Fibroblast of mammary gland (primary cell): ENCODE measurements at regions not wholly inside any gene's neighbourhood (a gene's known extent, or its start where the extent isn't known, plus 50 kb on each side); places are given as distances from the start of the nearest gene placed in this dataset.
A peak's percentile ranks its signal among the peaks of the same experiment; 100 is the strongest.

Source experiments
- DNase-seq: peaks from one replicate; pipeline ENCODE4 v3.0.0-alpha.2; 2010; ENCODE audit warnings: low read depth
- H3K4me3 ChIP-seq: 2 replicates; pipeline ENCODE4 v1.5.1; 2011; ENCODE audit warnings: low read depth, mild to moderate bottlenecking, low read length, moderate library complexity; ENCODE audit not compliant: control insufficient read depth
- CTCF ChIP-seq: conservative IDR thresholded peaks from 2 replicates; pipeline ENCODE4 v1.5.1; 2011; ENCODE audit warnings: low read depth, low read length, inconsistent platforms; ENCODE audit not compliant: control insufficient read depth, insufficient read depth

GRCh38 chrX:122055460-122055859 lies 1008.0 kb downstream of the GLUD2 start:
- no peak overlapping the region for H3K4me3 ChIP-seq
- no peak for TF ChIP-seq CTCF
- peak; percentile 1 for DNase-seq

DNA sequence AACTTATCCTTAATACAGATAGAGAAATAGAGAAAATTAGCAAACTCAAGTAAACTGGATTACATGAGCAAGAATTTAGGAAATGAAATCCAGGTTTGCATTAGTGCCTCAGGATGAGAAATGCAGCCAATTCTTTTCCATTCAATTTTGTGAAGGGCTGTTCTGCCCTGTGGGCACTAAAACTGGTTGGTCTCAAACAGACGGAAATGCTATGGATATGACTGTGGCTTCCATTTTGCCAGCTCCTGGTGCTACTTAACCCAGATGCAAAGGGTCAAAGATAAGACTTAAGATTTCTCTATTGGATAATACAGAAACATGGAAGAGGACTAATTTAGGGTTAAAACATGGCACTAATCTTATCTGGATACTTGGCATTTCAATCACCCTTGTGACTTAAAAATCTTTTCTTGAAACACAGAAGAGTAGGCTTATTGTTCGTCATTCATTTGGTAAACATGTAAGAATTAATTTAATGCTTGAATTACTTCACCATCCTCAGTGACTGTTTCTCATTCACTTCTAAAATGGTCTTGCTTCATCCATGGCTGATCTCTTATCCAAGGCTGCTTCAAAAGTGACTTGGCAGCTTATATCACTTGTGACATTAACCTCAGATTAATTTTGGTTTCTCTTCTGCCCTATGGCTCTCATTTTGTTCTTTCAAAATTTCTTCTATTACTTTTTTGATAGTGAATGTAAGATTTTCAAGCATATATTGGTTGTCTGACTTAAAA lies 1008.7 kb downstream of the GLUD2 start:
- H3K4me3 ChIP-seq, result no peak overlapping the region
- no peak for TF ChIP-seq CTCF
- DNase-seq, result peak; percentile 4

DNA sequence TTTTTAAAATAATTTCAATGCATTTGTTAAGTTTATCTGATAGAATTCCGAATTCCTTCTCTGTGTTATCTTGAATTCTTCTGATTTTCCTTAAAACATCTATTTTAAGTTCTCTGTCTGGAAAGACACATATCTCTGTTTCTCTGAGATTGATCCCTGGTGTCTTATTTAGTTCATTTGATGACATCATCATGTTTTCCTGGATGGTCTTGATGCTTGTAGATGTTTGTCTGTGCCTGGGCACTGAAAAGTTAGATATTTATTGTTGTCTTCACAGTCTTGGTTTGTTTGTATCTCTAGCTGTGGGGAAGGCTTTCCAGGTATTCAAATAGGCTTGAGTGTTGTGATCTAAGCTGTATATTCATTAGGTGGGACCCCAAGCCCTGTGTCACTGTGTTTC lies 1028.8 kb downstream of the GLUD2 start:
- H3K4me3 ChIP-seq, result no peak overlapping the region
- TF ChIP-seq CTCF, result no peak
- no peak for DNase-seq

DNA sequence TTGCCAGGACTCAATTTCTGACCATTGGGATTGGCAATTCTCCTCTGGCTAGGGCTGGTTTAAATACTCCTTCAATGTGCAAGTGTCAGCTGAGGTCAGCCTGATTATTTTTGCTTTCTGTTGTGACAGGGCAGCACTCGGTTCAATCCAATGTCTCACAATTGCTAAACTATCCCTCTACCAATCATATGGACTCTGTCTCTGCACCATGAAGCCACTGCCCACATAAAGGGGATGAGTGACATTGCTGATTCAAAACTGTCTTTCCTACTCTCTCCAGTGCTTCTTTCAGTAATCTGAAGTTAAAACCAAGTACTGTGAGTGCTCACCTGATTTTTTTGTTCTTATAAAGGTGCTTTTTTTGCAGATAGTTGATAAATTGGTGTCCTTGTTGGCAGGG lies 1030.7 kb downstream of the GLUD2 start:
- no peak for DNase-seq
- TF ChIP-seq CTCF, result no peak
- no peak overlapping the region for H3K4me3 ChIP-seq

- no peak for TF ChIP-seq CTCF
- DNase-seq, result peak; percentile 41
- no peak overlapping the region for H3K4me3 ChIP-seq
These were observed 1039.9 kb downstream of the GLUD2 start for GRCh38 chrX:122087341-122087740.

DNA sequence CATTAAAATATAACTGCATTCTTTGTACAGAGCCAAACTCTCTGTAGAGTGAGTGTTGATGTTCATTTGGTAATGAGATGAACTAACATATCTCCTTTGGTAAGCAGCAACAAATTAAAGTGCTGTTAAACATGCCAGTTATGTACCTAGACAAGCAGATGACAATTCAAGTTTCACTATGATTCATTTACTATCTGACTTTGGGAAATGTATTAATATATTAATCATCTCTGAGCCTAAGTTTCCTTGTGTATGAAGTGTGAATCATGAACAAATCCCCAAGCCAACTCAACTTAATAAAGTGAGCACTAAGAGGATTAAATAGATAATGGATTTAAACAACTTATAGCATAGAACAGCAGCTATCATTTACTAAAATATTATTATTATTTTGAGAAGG lies 1044.2 kb downstream of the GLUD2 start:
- no peak overlapping the region for H3K4me3 ChIP-seq
- TF ChIP-seq CTCF, result no peak
- DNase-seq, result no peak

- TF ChIP-seq CTCF, result no peak
- no peak overlapping the region for H3K4me3 ChIP-seq
These were observed 1045.0 kb downstream of the GLUD2 start for GRCh38 chrX:122092360-122092759.

More at GRCh38 chrX:122092360-122092759, 1045.0 kb downstream of the GLUD2 start:
- DNase-seq, result no peak
